HG02588 (cell line): ENCODE measurements at regions not wholly inside any gene's neighbourhood (a gene's known extent, or its start where the extent isn't known, plus 50 kb on each side); places are given as distances from the start of the nearest gene placed in this dataset.

Source experiments
- ATAC-seq: cut with Tn5 transposase; IDR thresholded peaks from one replicate; pipeline ENCODE4 v1.9.1; 2021; ENCODE audit warnings: mild to moderate bottlenecking, moderate library complexity; ENCODE audit not compliant: unreplicated experiment

GRCh38 chr9:18368206-18368605, 105.7 kb upstream of the ADAMTSL1 start:
- no peak for ATAC-seq

GRCh38 chr9:18371141-18371540, 102.8 kb upstream of the ADAMTSL1 start:
- no peak for ATAC-seq

DNA sequence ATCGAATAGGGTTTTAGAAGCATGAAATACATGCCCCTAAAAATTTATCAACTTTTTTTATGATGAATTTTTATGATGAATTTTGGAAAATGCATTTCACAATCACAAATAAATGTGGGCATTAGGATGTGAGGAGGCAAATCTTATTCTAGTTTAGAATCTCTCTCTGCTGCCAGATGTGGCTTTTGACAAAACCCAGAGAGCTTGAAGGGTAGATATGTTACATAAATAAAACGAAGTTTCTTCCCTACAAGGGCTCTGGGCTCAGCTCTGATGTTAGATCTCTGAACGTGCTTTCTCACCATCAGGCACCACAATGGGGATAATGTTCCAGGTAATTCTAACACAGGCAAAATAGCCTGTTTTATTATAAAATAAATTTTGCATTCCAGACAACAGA, 102.3 kb upstream of the ADAMTSL1 start:
- no peak for ATAC-seq

DNA sequence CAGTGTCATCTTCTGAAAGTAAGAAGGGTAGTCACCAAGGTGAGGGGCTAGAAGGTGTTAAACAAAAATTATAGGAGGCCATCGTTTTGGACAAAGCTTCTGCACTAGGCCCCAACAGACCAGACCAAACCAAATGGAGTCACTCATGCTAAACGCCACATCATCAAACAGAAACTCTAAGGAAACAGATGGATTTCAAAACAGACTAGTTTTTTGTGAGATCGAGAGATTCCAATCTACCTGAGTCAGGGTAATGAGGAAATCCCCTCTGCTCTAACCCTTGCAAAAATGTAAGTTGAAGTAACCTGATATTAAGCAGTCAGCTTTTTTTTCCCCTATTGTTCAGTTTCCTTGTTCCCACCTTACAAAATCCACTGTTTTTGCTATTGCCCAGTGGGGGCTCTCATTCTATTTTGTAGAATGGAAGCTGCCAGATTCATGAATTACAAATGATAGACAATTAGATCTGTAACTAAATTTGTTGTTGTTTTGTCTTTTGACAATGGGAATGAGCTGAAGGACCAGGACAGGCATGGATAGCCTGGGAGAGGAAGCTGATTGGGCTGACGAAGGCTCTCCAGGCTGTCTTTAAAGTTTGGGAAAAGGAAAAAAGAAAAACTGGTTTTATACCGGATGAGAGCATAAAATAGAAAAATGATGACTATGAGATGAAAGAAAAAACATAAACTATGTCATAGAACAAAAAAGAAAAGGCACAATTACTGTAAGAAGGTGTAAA, 94.7 kb upstream of the ADAMTSL1 start:
- ATAC-seq, result no peak

GRCh38 chr9:18382243-18382642, 91.7 kb upstream of the ADAMTSL1 start:
- no peak for ATAC-seq

GRCh38 chr9:18384066-18384465, 89.9 kb upstream of the ADAMTSL1 start:
- ATAC-seq, result no peak

- no peak for ATAC-seq
Observed at GRCh38 chr9:18385696-18386490, 88.1 kb upstream of the ADAMTSL1 start.

DNA sequence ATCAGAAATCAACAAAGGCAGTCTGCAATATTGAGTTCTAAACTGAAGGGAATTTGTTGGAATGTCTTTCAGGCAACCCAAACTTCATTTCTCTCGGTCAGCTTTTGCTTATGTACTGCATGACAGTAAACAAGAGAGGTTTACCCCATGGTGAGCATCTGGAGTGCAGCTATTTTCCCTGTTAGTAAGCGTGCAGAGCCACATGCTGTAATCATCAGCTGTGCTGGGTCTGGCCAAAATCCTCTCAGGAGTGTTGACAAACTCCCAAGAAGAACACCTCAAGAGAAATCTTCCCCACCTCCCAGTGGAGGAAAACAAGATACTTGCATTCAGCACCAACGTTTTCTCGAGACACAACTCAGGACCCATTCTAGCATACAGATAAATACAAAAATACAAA, 83.6 kb upstream of the ADAMTSL1 start:
- no peak for ATAC-seq

DNA sequence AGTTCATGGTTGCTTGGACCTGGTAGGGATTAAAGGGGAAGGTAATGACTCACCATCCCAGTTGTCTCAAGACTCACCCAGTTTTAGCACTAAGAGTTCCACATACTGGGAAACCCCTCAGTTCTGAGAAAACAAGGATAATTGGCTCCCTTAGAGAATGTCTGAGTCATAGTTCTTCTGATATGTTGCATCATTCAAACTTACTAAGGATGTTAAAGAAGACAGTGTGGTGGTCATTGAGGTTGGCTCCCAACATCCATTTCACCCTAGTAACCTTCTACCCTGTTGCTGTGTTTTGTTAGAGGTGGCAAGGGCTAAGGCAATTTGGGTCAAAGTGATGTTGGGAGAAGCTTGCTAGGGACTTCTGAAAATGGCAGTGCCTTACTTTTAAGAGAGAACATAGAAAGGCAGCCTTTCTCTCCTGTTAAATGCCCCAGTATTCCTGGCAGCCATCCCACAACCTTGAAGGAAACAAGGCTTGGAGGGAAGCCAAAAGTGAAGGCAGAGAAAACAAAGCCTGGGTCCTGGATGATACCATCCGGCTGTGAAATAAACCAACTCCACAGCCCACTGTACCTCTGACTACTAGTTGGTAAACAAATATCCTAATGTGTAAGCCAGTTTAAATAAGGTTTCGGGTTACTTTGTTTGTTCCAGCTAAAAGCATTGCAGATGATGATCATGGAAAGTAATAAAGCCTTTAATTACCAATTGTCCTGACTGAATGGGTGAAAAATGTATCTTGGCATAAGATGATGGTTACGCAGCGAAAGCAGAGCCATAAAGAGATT, 80.4 kb upstream of the ADAMTSL1 start:
- no peak for ATAC-seq

- ATAC-seq, result no peak
Observed at GRCh38 chr9:18394847-18395351, 79.1 kb upstream of the ADAMTSL1 start.

GRCh38 chr9:18396102-18396728, 77.7 kb upstream of the ADAMTSL1 start:
- ATAC-seq, result no peak

GRCh38 chr9:18397076-18397475, 76.9 kb upstream of the ADAMTSL1 start:
- ATAC-seq, result no peak

DNA sequence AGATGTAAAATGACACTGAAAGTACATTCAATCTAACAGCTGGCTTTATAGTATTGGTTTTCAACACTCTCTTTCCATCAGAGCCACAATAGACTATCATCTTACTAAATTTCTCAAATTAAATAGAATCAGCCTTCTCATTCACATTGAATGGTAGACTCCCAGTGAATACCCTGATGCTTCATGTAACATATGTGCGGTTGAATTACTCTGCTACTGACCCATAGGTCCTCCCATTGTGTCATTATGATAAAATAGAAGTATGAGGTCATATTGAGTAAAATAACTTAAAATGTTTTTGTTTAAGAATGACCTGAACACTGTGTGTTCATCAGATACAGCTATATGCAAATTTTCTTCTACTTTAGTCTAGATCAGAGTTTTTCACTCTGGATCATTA, 75.9 kb upstream of the ADAMTSL1 start:
- ATAC-seq, result no peak

- no peak for ATAC-seq
Observed at GRCh38 chr9:18404434-18405029, 69.4 kb upstream of the ADAMTSL1 start.

DNA sequence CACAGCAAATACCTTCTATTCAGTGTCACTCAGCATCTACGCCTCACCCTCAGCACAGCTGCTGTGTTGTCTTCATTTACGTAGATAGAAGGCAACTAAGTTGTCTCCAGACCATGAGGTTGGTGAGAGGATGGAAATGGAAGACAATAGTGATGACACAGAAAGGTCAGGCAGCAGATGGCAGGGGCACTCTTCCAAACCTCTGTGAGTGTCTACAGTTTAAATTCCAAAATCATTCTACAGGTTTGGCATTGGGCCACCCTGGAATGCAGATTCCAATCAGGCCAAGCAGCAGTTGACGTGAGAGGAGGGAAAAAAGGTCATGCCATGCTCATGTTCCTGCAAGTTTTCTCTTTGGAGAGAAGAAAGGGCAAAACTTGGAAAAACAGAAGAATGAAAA, 68.7 kb upstream of the ADAMTSL1 start:
- ATAC-seq, result no peak

DNA sequence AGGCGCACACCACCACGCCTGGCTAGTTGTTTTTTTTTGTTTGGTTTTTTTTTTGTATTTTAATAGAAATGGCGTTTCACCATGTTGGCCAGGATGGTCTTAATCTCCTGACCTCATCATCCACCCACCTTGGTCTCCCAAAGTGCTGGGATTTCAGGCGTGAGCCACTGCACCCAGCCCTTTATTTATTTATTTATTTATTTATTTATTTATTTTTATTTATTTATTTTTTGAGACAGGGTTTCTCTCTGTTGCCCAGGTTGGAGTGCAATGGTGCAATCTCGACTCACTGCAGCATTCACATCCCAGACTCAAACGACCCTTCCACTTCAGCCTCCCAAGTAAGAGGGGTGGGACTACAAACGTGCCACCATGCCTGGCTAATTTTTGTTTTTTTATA, 63.0 kb upstream of the ADAMTSL1 start:
- ATAC-seq, result no peak

DNA sequence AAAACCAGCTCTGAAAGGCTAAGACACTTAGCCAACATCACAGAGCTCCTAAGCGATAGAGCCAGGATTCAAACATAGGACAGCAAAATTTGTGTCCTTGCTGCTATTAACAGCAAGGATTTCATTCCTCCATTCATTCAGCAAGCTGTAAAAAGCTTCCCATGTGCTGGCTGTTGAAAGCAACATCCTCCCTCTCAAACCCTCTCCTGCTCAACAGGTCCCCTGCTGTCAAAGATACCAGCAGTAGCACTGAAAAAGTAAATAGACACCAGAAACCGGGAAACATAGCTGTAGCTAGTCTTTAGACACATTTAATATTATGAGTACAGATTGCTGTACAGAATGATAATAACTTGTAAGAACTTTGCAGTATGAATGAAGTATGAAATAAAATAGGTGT, 52.6 kb upstream of the ADAMTSL1 start:
- no peak for ATAC-seq

DNA sequence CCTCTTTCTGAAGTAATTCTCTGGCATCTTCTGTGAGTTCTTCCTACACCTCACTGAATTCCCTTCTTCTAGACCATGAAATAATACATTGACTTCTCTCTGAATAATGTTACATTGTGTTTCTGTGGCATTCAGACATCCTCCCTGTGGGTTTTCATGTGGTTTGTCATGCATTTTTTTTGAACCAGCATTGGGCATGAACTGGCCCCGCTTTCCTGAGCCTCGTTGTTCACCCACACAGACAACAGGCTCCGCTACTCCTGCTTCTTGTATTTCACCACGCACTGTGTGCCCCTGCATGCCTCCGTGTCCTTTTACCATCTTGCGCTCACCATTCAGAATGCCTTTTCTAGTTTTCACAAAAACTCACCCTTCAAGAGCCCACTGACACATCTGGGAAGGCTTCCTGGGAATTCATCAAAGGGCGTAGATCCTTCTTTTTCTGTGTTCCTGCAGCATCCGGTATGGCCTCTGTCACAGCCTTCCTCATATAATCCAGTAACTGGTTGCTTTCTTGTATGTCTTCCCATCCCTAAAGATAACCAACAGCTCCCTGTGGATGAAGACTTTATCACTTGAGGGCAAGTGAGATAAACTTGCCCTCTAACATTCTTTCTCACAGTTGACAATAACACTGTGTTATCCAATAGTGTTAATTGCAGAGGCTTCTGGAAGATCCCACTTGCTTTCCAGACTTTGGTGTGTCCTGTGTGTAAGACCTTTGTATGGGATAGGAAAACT, 51.5 kb upstream of the ADAMTSL1 start:
- ATAC-seq, result no peak

DNA sequence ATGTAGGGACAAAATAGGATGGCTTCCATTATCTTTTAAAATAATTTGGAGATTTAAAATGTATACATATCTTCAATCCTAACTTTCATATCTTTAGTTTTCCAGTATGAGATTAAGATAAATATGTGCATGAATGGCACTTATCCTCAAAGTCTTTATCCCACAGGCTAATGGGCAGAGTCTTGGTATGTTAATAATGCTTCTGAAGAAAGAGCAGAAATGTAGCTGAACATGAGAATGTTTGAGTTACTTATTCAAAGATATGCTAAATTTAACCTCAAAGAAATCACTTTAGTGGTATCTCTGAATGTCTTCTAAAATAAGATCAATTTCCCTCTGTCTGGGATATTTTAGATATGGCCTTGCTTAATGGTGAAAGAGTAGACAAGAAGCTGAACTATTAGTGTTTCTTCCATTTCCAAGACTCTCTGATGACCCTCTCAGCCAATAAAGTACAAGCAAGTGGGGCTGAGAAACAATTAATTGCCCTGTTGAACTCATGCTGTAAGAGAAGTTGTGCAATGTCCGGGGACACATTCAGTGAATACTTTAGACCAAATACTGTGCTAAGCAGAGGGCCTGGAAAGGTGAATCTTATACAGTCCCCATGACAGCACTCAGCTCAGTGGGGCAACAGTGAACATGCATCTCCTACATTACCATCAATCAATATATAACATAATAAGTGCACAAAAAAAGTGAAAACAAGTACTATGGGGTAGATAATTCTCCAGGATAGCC, 50.0 kb upstream of the ADAMTSL1 start:
- no peak for ATAC-seq
